HG02642 (cell line): ENCODE measurements at regions not wholly inside any gene's neighbourhood (a gene's known extent, or its start where the extent isn't known, plus 50 kb on each side); places are given as distances from the start of the nearest gene placed in this dataset.
"Not testable (repeated sequence)": the region's sequence is repeated elsewhere in the genome, so short reads cannot be mapped to it uniquely, and the experiment has no call there.

Experiments used
- ATAC-seq: cut with Tn5 transposase; IDR thresholded peaks from one replicate; pipeline ENCODE4 v1.9.1; 2021; ENCODE audit warnings: mild to moderate bottlenecking; ENCODE audit not compliant: unreplicated experiment, poor library complexity

DNA sequence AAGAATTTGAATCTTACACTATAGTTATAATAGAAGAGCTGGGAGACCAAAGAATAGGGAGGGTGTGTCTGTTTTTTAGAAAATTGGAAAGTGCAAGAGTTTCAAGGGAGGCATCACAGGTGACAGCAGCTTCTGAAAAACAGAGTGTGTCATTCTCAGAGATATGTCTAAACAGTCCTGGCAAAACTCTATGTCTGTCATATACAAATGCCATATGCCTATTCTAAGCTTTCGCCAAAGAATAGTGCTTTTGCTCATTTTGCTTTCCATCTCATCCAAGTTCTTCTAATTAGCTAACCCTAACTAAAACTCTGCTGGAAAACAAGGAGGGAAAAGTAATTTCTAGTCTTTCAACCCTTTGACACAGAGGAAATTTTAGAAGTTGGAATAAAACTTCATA, 388.0 kb upstream of the TYRP1 start:
- ATAC-seq = no peak

DNA sequence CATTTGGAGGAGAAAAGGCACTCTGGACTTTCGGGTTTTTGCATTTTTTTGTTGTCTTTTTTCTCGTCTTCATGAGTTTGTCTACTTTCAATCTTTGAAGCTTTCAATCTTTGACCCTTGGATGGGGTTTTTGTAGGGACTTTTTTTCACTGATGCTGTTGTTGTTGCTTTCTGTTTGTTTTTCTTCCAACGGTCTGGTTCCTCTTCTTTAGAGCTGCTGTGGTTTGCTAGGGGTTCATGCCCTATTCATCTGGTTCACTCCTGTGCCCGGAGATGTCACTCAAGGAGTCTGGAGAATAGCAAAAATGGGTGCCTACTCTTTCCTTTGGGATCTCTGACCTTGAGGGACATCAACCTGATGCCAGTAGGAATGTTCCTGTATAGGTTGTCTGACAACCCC, 378.6 kb upstream of the TYRP1 start:
- no peak for ATAC-seq

DNA sequence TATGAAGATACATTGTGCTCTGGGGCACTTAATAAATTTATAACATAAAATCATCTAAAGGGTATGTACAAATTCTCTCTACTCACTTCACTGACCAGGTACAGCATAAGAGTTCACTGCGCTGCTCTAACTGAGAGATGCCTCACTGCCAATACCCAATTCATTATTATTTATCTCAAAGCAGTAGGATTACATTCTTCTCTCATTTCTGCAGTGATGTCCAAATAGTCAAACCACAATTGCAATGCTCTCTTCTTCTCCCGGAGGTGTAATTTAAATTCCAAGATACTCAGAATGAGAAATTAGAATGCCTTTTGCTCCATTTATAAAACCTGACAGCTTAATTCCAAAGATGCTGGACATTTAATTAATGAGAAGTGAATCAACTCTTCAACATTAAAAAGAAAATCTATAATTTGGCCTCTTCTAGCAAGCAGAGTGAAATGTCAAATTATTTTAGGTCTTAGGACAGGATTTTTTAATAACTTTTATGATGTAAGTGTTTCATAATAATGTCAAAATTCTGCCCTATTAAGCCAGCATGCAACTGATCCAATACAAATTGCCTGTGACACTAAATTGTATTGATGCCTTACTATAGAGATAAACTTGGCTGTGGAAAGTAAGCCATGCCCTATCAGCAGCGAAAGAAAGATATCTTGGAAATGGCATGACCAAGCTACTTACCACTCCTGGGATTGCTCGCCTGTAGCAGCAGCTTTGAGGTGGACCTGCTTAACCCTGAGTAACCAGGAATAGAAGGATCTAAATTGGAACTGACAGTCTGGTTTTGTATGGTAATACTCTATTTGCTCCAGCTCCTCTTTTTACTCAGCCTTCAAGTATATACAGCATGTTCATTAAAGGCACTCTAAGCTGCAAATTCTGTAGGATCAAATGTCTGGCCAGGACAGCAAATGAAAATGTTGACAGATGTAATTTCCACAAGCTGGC, 374.2 kb upstream of the TYRP1 start:
- ATAC-seq = no peak

DNA sequence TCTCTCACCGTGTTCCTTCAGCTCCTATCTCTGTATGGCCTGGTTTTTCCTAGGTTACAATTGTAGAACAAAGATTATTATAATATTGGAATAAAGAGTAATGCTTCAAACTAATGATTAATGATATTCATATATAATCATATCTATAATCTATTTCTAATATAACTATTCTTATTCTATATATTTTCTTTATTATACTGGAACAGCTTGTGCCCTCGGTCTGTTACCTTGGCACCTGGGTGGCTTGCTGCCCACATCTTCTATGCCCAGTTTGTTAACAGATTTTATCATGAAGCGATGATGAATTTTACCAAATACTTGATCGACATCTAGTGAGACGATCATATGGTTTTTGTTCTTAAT, 363.6 kb upstream of the TYRP1 start:
- no peak for ATAC-seq

DNA sequence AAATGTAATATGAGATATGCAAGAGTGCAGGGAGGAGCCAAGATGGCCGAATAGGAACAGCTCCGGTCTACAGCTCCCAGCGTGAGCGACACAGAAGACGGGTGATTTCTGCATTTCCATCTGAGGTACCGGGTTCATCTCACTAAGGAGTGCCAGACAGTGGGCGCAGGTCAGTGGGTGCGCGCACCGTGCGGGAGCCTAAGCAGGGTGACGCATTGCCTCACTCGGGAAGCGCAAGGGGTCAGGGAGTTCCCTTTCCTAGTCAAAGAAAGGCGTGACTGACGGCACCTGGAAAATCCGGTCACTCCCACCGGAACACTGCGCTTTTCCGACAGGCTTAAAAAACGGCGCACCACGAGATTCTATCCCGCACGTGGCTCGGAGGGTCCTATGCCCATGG, 359.2 kb upstream of the TYRP1 start:
- not testable (repeated sequence) for ATAC-seq

DNA sequence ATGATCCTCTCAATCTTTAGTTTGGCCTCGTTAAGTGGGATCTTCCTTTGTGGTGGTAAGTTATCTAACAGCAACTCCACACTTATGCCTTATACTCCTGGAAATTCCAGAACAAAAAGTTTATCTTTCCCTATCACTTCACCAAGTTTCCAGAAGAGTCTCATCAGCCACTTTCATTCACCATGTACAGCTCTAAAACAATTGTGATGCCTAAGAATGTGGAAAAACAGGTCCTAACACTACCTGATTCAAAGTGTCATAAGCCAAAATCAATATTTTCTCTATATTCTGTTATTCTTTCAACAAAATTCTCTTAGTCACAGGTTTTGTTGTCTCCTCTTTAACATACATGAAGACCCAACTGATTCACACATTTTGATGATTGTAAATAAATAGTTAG, 342.4 kb upstream of the TYRP1 start:
- ATAC-seq = no peak

DNA sequence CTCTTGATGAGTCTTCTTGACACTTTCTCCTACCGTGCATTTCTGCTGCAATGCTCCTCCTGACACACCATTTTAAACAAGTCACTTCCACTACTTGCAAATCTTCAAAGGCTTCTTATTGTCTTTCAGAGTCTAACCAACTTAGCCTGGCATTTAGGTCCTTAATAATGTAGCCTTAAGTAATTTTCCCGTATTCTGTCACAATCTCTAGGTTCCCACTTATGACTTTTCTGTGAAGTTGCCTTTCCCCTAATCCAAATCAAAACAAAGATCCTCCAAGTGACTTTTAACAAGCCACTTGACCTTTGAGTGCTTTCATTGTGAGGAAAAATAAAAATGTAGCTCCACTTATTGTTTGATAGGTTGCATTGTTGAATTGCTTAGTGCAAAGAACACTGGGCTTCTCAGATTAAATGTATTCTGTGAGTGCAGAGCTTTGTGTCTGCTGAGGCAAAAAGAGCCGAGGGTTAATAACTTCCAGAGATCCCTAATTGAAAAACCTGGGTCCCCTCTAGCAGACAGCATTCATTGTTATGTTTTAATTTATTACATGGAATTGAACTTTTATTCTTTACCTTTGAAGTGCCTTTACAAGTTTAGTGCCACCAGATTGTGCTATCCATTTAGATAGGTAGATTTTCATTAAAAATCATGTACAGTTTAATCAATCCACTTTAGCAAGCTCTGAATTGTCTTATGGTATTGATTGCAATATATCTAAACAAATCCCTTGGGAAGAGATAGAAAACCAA, 341.7 kb upstream of the TYRP1 start:
- no peak for ATAC-seq

DNA sequence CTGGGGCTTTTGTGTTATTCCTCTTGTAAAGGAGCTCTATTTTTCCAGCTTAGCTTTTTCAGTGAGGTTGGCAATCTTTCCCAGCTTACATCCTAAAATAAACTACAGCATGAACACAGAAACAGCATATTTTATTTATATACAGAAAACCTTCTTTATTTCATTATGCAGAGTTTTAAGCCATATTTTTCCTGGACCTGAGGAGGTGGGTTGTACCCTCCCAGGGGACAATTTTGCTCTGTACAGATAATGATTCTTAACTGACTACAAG, 341.2 kb upstream of the TYRP1 start:
- ATAC-seq = no peak

DNA sequence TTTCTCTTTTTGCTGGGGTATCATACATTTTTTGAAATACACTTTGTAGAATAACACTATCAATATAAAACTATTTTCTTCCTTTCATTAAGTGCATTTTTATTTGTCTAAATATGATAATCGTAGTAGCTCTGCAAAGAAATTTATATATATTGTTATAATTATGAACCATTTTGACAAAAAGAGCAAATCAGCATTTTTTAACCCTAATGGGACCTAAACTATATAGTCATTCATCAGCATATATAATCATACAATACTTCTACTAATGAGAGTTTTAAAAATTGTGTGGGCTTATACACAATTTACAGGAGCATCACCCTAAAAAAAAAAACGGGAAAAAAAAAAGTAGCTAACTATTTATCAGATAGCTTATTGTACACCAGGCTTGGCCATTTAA, 329.7 kb upstream of the TYRP1 start:
- ATAC-seq = no peak

DNA sequence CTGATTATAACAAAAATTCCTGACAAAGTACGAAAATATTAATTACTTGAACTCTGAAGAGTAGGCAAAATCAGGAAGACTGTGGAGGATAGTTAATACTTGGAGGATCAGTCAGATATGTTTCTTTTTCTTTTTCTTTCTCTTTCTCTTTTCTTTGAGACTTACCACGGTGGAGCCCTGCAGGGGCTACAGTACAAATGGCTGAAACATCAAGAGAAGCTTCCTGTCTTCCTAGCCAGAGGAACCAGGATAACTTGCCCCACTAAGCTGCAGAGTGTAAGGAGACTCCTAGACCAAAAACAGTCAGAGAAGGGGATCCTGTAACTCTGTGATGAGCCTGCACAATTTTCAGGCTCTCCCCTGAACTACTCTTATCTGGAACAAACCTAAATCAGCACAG, 324.6 kb upstream of the TYRP1 start:
- ATAC-seq = no peak

DNA sequence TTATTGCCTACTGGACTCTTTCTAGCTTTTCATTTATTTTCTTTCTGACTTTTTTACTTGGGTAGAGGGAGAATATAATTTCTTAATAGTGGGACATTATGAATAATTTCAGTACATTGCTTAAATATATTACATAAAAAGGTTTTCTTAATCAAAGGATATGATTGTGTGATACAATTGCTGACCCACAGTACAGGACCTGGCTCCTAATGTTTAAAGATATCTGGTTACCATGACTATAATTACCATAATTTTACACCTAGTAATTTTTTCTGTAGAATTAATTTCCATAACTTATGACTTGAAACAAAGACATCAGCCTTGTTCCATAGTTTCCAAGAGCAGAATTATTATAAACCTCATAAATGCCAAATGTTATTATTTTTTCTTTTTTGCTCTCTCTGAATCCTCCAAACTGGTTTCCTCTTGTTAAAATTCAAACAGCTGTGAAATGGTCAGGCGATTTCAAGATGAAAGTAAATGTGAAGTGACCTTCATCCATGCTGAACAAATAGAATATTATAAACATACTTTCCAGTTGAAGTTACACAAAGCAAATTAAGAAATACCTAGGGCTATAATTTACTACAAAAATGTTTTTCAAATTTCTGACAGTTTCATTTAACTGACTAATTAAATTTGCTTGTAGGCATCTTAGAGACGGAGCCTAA, 301.2 kb upstream of the TYRP1 start:
- ATAC-seq = no peak

DNA sequence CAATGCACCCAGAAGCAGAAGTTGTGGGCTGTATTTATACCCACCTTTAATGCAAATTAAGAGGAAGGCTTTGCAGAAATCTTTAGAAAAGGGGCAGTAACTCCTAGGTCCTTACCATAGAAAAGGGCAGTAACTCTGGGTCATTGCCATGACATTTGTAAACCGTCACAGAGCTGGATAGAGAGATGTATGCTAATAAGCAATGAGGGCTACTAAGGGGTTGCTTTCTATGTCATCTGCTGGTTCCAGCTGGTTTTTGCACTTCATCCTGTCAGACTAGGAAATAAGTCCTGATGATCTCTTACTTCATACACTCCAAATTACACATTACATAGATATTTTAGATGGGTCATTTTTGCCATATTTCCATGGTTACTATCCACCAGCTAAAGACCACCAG, 299.1 kb upstream of the TYRP1 start:
- no peak for ATAC-seq

DNA sequence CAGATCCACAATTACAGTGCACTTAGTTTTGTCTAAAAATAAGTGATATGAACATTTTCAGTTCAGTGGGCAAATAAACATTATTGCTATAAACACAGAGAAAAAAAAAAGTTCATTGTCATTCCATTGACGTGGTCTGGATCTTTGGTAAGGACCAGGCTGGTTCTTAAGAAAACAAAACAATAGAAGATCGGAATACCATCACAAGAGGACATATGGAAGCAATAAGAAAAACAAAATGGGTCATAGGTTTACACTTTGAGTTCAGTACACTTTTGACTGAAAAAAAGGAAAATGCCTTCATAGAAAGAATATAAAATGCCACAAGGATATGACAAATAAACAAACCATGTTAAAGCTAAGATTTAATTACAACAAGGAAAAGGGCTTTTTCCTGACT, 289.5 kb upstream of the TYRP1 start:
- ATAC-seq = no peak

DNA sequence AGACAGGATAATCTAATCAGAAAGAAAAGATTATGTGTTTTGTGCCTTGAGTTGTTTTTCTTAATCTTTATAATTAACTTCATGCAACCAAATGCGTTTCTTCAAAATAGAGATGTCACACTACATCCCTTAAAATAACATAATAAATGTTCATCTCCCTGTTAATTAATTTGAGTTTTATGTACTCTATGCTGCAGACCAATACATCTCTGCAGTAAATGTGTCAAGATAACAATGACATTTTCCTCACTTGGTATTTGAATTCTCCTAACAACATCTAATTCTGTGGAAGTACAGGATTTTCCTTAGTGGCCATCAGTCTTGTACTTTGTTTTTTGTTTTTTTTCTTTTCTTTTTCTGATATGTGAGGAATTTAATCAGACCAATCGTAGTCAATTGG, 279.2 kb upstream of the TYRP1 start:
- ATAC-seq = no peak

DNA sequence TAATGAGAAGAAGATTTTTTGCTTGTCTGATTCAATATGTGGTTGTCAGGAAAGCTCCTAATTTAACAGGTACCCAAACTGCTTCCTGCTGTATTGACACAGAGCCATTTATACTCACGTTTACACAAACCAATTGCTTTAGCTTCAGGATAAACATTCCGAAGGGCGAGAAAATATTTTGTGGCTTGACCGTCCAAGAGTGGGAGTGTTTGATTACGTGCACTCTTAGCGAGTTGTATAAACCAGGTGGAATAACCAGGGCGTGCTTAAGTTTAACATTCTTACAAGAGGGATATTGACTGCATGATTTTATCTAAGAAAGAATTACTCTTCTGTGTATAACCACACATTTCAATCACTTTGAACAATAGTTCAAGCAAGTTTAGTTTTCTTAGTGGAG, 278.7 kb upstream of the TYRP1 start:
- no peak for ATAC-seq

DNA sequence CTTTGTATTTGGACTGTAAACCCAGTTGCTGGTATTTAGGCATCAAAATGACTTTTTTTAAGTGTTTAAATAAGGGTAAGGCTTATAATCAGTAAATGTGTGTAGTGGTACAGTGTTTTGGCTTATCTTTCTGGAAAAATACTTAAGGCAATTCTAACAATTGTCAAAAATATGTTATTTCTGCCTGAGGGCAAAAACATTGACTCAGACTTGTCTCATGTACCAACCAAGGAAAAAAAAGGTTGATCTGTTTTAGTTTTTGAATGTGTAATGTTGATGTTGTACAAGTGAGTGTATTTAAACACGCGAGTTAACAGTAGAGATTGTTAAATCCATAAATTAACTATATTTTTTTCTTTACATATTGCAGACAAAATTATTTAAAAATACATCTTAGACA, 277.8 kb upstream of the TYRP1 start:
- no peak for ATAC-seq

DNA sequence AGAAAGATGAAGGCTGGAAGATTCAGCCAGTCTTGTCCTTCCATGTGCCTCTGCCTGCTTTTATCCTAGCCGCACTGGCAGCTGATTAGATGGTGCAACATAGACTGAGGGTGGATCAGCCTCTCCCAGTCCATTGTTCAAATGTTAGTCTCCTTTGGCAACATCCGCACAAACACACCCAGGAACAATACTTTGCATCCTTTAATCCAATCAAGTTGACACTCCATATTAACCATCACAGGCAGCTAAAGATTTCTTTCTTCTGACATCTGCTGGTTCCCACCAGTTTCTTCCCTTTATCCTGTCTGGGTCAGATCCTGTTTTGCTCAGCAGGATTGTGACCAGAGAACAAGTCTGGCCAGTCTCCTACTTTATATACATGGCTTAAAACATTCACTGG, 276.5 kb upstream of the TYRP1 start:
- no peak for ATAC-seq

DNA sequence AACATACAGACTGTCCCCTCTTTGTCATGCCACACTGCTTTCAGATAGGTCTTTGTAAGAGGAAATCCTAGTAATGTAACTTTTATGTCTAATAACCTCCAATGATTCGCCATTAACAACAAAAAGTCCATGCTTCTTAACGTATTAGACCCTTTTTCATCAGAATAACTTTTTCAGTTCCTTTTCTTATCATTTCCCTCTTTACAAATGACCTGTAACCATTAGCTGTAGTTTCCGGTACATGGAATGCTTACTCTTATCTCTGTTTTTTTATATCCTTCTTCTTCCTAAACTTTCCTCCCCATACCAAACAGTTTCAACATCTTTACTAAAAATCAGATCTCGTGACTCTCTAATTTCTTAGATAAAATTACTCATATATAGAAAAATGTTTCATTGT, 268.9 kb upstream of the TYRP1 start:
- no peak for ATAC-seq

DNA sequence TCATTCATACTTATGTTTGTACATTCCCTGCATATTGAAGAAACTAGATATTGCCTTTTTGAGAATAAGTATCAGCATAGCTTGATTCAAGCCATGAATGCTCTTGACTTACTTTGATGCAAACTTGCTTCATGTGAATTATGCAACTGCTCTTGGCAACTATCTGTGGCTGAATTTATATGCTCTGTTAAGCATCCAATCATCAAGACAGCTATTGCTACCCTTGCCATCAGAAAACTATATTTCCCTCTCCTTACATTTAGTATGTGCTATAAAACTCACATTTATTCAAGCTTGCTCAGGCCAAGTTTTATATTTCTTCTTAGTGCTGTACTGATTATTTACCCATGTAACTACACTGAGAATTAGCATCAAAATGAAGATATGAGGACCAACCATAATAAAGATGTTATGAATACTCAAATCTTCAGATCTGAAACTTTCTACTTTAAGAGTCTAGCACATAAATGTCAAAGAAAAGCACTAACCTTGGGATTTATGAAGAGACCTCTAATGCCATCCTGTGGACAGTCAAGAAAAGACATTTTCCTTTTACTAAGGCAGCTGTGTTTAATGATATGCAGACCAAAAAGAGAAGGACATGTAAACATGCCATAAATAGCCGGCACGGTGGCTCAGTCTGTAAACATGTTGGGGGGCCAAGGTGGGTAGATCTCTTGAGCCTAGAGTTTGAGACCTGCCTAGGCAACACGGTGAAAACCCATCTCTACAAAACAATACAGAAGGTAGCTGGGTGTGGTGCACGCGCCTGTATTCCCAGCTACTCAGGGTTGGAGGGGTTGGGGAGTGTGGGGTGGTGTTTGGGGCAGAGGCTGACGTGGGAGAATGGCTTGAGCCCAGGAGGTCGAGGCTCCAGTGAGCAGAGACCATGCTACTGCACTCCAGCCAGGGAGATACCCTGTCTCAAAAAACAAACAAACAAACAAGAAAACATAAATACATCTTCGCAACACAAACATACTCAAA, 267.0 kb upstream of the TYRP1 start:
- no peak for ATAC-seq

DNA sequence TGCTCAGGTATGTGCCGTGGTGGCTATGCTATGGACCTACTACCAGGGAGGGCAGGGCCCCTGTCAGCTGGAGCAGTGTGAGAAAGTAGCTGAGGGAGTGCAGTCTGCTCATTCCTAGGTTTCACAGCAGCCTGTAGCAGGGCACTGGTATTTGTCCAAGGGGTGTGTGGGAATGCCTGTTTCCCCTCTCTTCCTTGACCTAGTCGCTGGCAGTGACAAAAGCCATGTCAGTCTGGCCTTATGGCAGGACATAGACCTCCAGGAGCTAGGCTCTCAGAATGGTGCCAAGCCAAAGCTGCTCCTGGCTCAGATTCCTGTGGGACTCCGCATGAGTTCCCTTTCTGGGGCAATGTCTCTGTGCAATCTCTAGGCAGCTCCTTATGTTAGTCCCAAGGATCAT, 253.9 kb upstream of the TYRP1 start:
- no peak for ATAC-seq
